H7 (cell line): ENCODE measurements at regions not wholly inside any gene's neighbourhood (a gene's known extent, or its start where the extent isn't known, plus 50 kb on each side); places are given as distances from the start of the nearest gene placed in this dataset.
"Not testable (repeated sequence)": the region's sequence is repeated elsewhere in the genome, so short reads cannot be mapped to it uniquely, and the experiment has no call there.

Experiments used
- DNase-seq: peaks from one replicate; pipeline ENCODE4 v3.0.0; 2012
- H3K27me3 ChIP-seq: 2 replicates; pipeline ENCODE4 v1.6.0; 2011; ENCODE audit warnings: mild to moderate bottlenecking, low read length; ENCODE audit not compliant: control insufficient read depth, insufficient read depth
- H3K36me3 ChIP-seq: replicated peaks from 2 replicates; pipeline ENCODE4 v1.5.1; 2011; ENCODE audit warnings: low read length; ENCODE audit not compliant: control insufficient read depth, insufficient read depth
- H3K4me3 ChIP-seq: 2 replicates; pipeline ENCODE4 v1.5.1; 2011; ENCODE audit warnings: low read depth, mild to moderate bottlenecking, control low read depth, low read length, moderate library complexity; ENCODE audit not compliant: insufficient read depth

GRCh38 chr12:63025116-63025515 lies 90.2 kb upstream of the PPM1H start:
- Histone ChIP-seq H3K36me3 (no peaks in the 10 kb centered on the region), H3K4me3 (no peak overlapping the region), H3K27me3 (no peaks in the 10 kb centered on the region)
- no peak for DNase-seq

GRCh38 chr12:63023926-63024325 lies 89.0 kb upstream of the PPM1H start:
- no peaks in the 10 kb centered on the region for H3K36me3 ChIP-seq
- no peak overlapping the region for H3K4me3 ChIP-seq
- no peaks in the 10 kb centered on the region for H3K27me3 ChIP-seq

DNA sequence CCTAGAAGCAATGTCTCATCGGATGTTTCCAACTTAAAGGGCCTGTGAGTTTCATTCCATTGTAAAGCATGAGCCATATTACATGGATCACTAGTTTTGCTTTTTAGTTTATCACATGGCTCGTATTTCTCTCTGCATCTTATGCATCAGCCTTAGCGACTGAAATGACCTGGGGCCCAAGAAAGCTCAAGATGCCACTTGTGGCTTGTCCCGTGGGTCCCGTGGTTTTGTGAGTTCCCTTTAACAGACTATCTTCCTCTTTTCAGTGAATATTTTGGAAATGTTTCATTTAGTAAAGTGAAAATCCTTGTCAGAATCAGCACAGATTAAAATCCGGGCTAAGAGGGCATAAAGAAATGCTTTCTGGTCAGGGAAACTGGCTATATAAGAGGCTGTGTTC lies 86.2 kb upstream of the PPM1H start:
- Histone ChIP-seq H3K36me3 (no peaks in the 10 kb centered on the region), H3K4me3 (no peak overlapping the region), H3K27me3 (no peaks in the 10 kb centered on the region)
- no peak for DNase-seq

More at GRCh38 chr12:63023926-63024325, 89.0 kb upstream of the PPM1H start:
- DNase-seq = no peak

GRCh38 chr12:63020269-63020668 lies 85.3 kb upstream of the PPM1H start:
- no peak for DNase-seq
- H3K4me3 ChIP-seq = no peak overlapping the region
- no peaks in the 10 kb centered on the region for H3K27me3 ChIP-seq
- no peaks in the 10 kb centered on the region for H3K36me3 ChIP-seq

- H3K27me3 ChIP-seq = no peaks in the 10 kb centered on the region
- DNase-seq = no peak
- no peak overlapping the region for H3K4me3 ChIP-seq
- no peaks in the 10 kb centered on the region for H3K36me3 ChIP-seq
These were observed 83.3 kb upstream of the PPM1H start for GRCh38 chr12:63018273-63018672.

DNA sequence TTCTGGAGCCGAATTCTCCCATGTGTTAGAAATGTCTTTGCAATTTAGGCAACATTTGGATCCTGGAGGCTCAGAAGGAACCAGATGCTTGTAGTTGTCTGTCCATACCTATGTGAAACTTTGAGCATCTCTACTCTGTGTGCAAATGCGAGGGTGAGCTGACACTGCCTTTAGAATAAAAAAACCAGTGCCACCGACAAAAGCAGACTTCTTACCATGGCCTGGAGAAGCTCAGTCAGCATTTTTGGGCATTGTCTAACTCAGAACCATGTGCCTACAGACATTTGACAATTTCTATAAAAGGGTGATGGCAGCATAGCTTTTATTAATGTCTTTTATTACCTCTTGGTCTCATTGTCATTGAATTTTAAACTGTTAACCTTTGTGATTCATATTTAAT lies 78.4 kb upstream of the PPM1H start:
- Histone ChIP-seq H3K4me3 (no peak overlapping the region), H3K36me3 (no peaks in the 10 kb centered on the region), H3K27me3 (no peaks in the 10 kb centered on the region)
- no peak for DNase-seq

- Histone ChIP-seq H3K27me3 (no peaks in the 10 kb centered on the region), H3K4me3 (no peak overlapping the region), H3K36me3 (no peaks in the 10 kb centered on the region)
- no peak for DNase-seq
These were observed 75.7 kb upstream of the PPM1H start for GRCh38 chr12:63010698-63011097.

GRCh38 chr12:63008372-63008771 lies 73.4 kb upstream of the PPM1H start:
- H3K36me3 ChIP-seq = no peaks in the 10 kb centered on the region
- H3K27me3 ChIP-seq = no peaks in the 10 kb centered on the region
- H3K4me3 ChIP-seq = no peak overlapping the region
- DNase-seq = no peak

- DNase-seq = no peak
- H3K36me3 ChIP-seq = no peaks in the 10 kb centered on the region
- H3K4me3 ChIP-seq = no peak overlapping the region
- no peaks in the 10 kb centered on the region for H3K27me3 ChIP-seq
These were observed 72.8 kb upstream of the PPM1H start for GRCh38 chr12:63007726-63008125.

GRCh38 chr12:63006536-63006935 lies 71.6 kb upstream of the PPM1H start:
- H3K4me3 ChIP-seq = no peak overlapping the region
- no peaks in the 10 kb centered on the region for H3K27me3 ChIP-seq
- no peaks in the 10 kb centered on the region for H3K36me3 ChIP-seq
- DNase-seq = no peak

- Histone ChIP-seq H3K4me3 (no peak overlapping the region), H3K27me3 (no peaks in the 10 kb centered on the region), H3K36me3 (no peaks in the 10 kb centered on the region)
- DNase-seq = no peak
These were observed 70.4 kb upstream of the PPM1H start for GRCh38 chr12:63005382-63005781.

GRCh38 chr12:63003223-63003819 lies 68.4 kb upstream of the PPM1H start:
- DNase-seq = no peak
- Histone ChIP-seq H3K27me3 (no peaks in the 10 kb centered on the region), H3K36me3 (no peaks in the 10 kb centered on the region), H3K4me3 (no peak overlapping the region)

DNA sequence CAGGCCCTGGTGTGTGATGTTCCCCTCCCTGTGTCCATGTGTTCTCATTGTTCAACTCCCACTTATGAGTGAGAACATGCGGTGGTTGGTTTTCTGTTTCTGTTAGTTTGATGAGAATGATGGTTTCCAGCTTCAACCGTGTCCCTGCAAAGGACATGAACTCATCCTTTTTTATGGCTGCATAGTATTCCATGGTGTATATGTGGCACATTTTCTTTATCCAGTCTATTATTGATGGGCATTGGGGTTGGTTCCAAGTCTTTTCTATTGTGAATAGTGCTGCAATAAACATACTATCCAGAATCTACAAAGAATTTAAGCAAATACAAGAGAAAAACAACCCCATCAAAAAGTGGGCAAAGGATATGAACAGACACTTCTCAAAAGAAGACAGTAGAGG lies 67.1 kb upstream of the PPM1H start:
- DNase-seq, H3K36me3 ChIP-seq, H3K27me3 ChIP-seq, H3K4me3 ChIP-seq: not testable (repeated sequence)

DNA sequence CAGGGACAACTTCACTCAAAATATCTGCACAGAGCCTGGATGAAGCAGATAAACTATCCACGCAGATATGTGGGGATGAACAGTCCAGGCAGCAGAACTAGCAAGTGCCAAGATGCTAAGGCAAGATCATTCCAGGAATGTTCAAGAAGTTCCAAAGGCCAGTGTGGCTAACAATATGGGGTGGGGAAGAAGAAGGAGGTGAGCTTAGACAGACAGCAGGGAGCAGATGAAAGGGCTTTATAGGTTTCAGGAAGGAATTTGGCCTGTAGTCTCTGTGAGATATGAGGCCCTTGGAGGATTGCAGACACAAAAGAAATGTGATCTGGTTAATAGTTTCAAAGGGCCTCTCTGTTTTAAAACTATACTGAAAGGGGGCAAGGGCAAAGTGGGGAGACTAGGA lies 63.5 kb upstream of the PPM1H start:
- DNase-seq = no peak

GRCh38 chr12:62995097-62995496 lies 60.1 kb upstream of the PPM1H start:
- Histone ChIP-seq H3K36me3 (no peaks in the 10 kb centered on the region), H3K4me3 (no peak overlapping the region), H3K27me3 (no peaks in the 10 kb centered on the region)
- DNase-seq = peak; percentile 48

More for the DNA sequence above, 63.5 kb upstream of the PPM1H start:
- Histone ChIP-seq H3K36me3 (no peaks in the 10 kb centered on the region), H3K27me3 (no peaks in the 10 kb centered on the region), H3K4me3 (no peak overlapping the region)

DNA sequence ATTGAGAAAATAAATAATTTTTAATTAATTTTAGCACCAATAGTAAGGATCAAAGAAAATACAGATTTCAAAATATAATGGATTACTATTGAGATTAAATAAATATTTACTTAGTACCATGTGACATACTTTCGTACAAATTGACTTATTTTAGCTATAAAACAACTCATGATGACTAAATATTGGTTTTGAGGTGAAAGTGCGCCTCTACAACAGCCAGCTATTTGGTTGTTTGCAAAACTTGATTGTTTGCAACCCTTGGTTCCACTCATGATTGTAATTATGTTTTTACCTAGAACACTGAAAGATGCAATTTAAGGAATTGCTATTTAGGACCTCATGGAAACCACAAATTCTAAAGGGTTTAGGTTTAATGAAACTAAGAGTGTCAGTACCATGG lies 51.9 kb upstream of the PPM1H start:
- H3K4me3 ChIP-seq = no peak overlapping the region
- DNase-seq = no peak
- no peaks in the 10 kb centered on the region for H3K36me3 ChIP-seq
- no peaks in the 10 kb centered on the region for H3K27me3 ChIP-seq
